Neural cell (in vitro differentiated cells): ENCODE measurements at regions not wholly inside any gene's neighbourhood (a gene's known extent, or its start where the extent isn't known, plus 50 kb on each side); places are given as distances from the start of the nearest gene placed in this dataset.

ENCODE experiments used
- MXI1 ChIP-seq: fragments of 450-650 bp; conservative IDR thresholded peaks from 2 replicates; pipeline ENCODE4 v1.6.1; 2014; ENCODE audit warnings: antibody characterized with exemption, mild to moderate bottlenecking; ENCODE audit not compliant: poor library complexity, severe bottlenecking
- RAD21 ChIP-seq: fragments of 450-650 bp; conservative IDR thresholded peaks from 2 replicates; pipeline ENCODE4 v1.6.1; 2014; ENCODE audit warnings: antibody characterized with exemption, mild to moderate bottlenecking, moderate library complexity
- TF ChIP-seq, protein P1 (sequence below): fragments of 450-650 bp; IDR thresholded peaks from 2 replicates; pipeline ENCODE4 v1.5.1; 2014; ENCODE audit warnings: antibody characterized with exemption, mild to moderate bottlenecking, moderate library complexity; ENCODE audit not compliant: poor library complexity, severe bottlenecking
- TF ChIP-seq, protein P2 (sequence below): IDR thresholded peaks from 2 replicates; pipeline ENCODE4 v1.6.1; 2012; ENCODE audit warnings: borderline replicate concordance

GRCh38 chr2:226143091-226143490 is 656.5 kb downstream of the IRS1 start:
- TF ChIP-seq, protein P1, sequence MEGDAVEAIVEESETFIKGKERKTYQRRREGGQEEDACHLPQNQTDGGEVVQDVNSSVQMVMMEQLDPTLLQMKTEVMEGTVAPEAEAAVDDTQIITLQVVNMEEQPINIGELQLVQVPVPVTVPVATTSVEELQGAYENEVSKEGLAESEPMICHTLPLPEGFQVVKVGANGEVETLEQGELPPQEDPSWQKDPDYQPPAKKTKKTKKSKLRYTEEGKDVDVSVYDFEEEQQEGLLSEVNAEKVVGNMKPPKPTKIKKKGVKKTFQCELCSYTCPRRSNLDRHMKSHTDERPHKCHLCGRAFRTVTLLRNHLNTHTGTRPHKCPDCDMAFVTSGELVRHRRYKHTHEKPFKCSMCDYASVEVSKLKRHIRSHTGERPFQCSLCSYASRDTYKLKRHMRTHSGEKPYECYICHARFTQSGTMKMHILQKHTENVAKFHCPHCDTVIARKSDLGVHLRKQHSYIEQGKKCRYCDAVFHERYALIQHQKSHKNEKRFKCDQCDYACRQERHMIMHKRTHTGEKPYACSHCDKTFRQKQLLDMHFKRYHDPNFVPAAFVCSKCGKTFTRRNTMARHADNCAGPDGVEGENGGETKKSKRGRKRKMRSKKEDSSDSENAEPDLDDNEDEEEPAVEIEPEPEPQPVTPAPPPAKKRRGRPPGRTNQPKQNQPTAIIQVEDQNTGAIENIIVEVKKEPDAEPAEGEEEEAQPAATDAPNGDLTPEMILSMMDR = no peak
- TF ChIP-seq RAD21 (no peak), MXI1 (no peak)
- TF ChIP-seq, protein P2, sequence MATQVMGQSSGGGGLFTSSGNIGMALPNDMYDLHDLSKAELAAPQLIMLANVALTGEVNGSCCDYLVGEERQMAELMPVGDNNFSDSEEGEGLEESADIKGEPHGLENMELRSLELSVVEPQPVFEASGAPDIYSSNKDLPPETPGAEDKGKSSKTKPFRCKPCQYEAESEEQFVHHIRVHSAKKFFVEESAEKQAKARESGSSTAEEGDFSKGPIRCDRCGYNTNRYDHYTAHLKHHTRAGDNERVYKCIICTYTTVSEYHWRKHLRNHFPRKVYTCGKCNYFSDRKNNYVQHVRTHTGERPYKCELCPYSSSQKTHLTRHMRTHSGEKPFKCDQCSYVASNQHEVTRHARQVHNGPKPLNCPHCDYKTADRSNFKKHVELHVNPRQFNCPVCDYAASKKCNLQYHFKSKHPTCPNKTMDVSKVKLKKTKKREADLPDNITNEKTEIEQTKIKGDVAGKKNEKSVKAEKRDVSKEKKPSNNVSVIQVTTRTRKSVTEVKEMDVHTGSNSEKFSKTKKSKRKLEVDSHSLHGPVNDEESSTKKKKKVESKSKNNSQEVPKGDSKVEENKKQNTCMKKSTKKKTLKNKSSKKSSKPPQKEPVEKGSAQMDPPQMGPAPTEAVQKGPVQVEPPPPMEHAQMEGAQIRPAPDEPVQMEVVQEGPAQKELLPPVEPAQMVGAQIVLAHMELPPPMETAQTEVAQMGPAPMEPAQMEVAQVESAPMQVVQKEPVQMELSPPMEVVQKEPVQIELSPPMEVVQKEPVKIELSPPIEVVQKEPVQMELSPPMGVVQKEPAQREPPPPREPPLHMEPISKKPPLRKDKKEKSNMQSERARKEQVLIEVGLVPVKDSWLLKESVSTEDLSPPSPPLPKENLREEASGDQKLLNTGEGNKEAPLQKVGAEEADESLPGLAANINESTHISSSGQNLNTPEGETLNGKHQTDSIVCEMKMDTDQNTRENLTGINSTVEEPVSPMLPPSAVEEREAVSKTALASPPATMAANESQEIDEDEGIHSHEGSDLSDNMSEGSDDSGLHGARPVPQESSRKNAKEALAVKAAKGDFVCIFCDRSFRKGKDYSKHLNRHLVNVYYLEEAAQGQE = no peak
